ENCODE measurements at regions not wholly inside any gene's neighbourhood (a gene's known extent, or its start where the extent isn't known, plus 50 kb on each side); places are given as distances from the start of the nearest gene placed in this dataset.

DNA sequence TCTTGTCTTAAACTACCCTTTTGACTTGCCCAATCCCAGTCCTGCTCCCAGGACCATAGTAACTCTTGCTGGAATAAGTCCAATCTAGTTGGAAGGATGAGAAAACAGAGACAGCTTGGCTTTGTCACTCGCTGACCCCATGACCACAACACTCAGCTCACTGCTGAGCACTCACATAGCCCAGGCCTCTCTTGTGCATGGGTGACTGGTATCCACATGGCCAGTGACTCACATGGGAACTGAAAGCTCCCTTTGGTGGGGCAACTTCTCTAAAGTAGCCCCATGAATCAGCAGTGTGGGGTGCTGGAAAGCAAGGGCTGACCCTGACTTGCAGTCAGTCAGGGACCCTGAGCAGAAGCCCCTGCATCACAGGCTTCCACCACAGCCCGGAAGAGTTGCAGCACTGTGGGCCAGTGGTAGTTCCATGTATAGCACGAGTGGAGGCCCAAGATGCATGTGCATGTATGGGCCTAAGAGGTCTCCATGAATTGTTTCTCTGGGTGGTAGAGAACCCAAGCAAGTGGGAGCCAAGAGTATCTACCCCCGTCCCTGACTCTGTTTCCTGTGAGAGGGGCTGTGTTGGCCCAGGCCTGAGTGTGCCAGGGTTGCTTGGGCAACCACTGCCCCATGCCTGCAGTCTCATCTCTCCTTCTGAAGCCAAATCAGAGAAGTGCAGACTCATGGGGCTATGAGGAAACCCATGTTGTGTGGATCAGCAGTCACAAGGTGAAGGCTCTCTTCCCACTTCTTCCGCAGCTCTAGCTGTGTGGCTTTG, 62.1 kb upstream of the XCR1 start:
- peak; percentile 26 for DNase-seq

DNA sequence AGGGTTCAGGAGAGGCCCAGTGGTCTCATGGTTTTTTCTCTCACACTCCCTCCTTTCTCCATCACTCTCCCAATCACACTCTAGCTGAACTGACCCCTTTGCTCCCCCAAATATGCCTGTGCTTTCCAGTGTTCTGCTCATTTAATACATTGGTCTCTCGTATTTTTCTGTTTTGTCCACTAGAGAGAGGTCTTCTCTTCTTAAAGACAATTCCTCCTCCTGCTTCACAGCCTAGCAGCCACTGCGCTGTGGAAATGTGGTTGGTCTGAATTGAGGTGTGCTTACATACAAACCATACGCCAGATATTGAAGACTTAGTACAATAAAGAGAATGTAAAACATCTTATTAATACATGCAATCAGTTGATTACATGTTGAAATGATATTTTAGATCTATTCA, 60.6 kb upstream of the XCR1 start:
- DNase-seq, result no peak

DNA sequence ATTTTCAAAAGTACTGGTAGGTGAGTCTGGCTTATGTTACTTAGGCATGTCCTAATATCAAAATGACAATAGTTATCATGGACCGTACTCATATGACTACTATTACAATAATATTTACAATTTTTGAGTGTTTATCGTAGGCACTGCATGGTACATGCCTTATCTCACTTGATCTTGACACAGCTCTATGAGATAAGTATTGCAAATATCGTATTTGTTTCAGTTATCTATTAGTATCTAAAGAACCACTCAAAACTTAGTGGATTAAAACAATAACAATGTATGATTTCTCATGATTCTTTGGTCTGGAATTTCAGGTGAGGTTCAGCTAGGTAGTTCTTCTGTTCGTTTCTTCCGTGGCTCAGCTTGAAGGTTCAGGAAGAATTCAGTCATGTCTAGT, 59.7 kb upstream of the XCR1 start:
- DNase-seq, result no peak

DNA sequence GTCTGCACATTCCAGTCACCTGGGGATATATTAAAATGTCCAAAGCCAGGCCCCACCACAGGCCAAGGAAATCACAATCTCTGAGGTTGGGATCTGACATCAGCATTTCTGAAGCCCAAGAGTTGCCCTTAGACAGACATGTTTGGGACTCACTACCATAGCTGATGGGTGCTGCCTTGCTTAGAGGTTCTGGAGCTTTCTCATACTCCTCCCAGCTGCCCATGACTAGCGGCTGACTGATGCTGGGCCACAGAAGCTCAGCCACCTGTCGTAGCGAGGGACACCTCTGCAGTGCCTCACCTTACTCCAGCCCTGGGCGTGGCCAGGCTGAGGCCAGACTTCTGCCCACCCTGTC, 58.8 kb upstream of the XCR1 start:
- no peak for DNase-seq

DNA sequence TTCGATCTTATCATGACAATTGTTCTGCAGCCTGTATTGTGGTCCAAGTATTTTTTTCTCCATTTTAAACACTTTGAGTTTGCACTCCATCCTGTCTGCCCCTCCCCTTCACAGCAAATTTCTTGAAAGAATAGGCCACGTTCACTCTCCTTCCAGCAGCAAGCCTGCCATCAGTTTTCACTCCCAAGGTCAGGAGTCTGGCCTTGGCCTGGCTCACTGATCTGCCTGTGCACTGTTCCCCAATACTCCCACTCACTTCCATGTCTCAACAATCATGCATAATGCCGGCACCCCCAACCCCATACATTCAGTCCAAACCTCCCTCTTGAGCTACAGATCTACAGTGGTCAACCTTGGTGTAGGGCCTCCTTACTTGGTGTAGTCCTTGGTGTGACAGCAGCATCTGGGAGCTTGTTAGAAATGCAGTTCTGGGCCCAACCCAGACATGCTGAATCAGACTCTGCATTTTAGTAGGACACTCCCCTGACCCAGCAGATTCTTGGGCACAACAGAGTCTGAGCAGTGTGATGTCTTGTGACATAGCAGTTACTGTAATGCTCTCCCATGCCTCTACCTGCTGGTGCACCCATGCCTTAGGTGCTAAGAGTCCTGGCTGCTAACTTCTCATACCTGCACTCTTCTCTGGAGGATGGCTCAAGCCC, 58.3 kb upstream of the XCR1 start:
- DNase-seq, result no peak

DNA sequence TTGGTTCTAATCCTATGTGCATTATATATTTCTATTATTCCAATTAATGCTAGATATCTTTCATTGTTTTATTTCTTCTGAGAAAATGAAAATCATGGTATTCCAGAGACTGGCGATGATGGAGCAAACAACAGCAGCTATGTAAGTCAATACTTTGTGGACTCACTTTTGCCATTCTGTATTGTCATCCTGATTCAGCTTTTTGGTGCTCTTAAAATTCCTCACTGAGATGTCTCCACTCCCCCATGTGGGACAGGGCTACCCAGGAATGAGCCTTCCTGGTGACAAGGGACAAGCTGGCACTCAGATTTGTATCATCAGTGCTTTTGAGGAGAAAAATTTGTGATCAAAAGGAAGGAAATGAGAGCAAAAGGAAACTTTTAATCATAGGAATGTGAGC, 56.7 kb upstream of the XCR1 start:
- DNase-seq, result no peak

DNA sequence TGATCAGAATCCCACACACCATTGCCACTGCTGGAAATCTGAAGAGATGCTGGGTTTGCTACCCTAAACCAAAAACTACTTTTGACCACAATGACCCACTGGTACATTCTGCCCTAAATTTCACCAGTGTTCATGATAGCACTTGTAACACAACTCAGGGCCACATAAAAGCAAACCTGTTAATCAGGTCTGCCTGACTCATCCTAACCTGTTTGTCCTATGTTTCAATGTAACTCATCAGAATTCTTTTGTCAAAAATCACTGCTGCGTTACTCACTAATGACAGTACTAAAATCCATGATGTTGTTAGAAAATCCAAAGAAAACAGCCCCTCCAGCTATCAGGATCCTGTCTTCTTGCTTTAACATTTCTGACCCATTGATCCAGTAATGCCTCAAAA, 55.6 kb upstream of the XCR1 start:
- DNase-seq, result no peak

DNA sequence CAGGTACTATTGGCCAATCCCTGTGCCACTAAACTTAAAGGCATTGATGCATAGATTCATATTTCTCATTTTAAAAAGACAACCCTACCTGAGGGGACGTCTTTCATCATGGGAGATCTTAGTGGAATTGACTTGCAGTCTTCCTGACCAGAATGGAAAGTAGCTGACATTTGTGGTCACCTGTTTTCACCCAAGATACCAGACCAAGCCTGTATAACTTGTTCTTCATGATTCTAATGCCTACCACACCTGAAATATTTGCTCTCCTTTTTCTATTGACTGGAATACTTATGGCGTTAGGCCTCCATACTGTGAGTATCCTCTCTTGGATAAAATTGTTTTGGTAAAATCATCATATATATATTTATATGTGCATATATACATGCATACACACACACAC, 54.7 kb upstream of the XCR1 start:
- DNase-seq, result no peak

DNA sequence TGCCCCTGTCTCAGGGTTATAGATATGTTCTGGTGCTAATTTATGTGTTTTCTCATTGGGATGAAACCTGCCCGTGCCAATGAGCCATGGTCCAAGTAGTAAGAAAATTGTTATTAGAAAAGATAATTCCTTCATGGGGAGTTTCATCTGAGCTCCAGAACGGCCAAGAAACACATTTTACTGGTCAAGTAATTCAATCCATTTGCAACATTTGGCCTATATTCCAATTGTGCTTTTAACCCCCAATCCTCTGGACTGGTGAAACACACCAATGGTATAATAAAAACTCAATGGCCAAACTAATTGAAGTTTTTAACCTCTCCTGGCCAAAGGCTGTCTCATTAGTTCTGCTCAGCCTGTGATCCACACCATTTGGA, 53.7 kb upstream of the XCR1 start:
- no peak for DNase-seq

DNA sequence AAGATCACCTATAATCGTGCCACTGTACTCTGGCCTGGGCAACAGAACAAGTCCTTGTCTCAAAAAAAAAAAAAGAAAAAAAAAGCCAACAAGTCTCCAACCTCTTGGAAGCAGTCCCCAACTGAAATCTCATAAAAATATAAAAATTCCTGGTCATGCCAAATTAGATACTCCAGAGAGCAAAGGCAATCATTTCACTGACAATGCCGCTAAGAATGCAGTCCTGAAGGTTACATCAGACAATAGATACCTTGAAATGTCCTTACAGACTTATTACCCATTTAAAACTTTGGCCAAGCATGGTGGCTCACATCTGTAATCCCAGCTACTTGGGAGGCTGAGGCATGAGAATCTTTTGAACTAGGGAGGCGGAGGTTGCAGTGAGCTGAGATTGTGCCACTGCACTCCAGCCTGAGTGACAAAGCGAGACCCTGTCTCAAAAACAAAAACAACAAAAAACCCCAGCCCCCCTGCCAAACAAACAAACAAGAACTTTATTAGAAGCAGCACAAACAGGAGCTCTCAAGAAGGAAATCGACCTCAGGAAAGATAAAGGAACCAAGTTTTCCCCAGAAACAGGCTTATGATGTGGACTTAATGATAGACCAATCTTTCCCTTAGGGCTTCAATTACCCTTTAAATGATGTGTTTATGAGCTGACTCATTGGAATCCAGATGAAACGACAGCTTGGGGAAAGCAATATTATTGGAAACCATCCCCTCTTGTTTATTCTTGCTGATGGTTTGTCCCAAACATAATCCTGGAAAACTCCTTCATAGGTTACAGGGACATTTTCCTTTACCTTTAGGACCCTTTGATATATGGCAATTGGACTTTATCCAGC, 53.1 kb upstream of the XCR1 start:
- DNase-seq, result no peak

DNA sequence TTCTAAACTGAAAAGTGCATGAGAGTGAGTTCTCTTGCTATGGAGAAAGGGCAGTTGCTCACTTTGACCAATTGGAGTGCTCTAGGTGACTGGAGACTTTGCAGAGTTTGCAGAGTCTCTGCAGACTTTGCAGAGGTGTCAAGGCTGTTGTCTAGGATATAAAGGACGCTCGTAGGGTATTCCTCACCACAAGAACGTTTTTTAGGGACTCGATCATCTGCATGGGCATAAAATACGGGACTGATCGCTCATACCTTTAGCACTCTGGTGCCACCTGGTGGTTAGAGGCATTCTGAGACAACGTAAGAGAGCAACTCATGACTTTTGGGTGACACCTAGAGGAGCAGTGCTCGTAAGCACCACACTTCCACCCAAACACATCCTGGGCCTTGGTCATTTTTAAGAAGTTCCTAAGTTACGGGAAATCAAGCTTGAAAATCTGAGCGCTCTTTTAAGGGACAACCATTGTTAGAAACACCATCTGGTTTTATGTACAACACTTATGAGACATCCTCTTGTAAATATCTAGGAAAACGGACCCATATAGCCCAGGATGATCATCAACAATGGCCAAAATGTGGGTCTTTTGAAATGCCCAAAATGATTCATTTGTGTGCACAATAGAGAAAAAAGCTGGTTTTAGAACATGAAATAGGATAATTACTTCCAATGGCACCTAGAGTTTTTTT, 51.6 kb upstream of the XCR1 start:
- peak; percentile 48 for DNase-seq

Data from occipital lobe (tissue), 1 donor.